B cell (primary cell): ENCODE measurements at regions not wholly inside any gene's neighbourhood (a gene's known extent, or its start where the extent isn't known, plus 50 kb on each side); places are given as distances from the start of the nearest gene placed in this dataset.

Source experiments
- EZH2 ChIP-seq: IDR thresholded peaks from 2 replicates; pipeline ENCODE4 v1.6.1; 2012; ENCODE audit warnings: borderline replicate concordance, low read depth, mild to moderate bottlenecking, moderate library complexity, low read length; ENCODE audit not compliant: insufficient read depth, poor library complexity, severe bottlenecking
- TF ChIP-seq, protein P1 (sequence below): fragments of 200-600 bp; IDR thresholded peaks from one replicate; pipeline ENCODE4 v1.8.0; 2022; ENCODE audit warnings: antibody characterized with exemption, mild to moderate bottlenecking

DNA sequence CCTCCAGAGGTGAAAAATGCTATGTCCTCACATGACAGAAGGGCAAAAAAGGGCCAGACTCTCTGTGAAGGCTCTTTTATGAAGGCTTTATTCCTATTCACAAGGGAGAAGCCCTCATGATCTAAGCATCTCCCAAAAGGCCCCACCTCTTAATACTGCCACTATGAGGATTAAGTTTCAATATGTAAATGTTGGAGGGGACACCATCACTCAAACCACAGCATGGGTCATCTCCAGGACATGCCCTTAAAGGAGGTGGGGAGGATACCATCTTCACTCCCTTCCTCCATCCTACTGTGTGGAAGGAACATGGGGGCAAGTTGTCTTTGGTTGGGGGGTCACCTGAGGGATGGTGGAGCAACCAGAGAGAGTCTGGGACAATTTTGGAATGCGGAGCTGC is 170.1 kb downstream of the TRIM33 start:
- TF ChIP-seq, protein P1, sequence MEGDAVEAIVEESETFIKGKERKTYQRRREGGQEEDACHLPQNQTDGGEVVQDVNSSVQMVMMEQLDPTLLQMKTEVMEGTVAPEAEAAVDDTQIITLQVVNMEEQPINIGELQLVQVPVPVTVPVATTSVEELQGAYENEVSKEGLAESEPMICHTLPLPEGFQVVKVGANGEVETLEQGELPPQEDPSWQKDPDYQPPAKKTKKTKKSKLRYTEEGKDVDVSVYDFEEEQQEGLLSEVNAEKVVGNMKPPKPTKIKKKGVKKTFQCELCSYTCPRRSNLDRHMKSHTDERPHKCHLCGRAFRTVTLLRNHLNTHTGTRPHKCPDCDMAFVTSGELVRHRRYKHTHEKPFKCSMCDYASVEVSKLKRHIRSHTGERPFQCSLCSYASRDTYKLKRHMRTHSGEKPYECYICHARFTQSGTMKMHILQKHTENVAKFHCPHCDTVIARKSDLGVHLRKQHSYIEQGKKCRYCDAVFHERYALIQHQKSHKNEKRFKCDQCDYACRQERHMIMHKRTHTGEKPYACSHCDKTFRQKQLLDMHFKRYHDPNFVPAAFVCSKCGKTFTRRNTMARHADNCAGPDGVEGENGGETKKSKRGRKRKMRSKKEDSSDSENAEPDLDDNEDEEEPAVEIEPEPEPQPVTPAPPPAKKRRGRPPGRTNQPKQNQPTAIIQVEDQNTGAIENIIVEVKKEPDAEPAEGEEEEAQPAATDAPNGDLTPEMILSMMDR, result no peak
- TF ChIP-seq EZH2, result no peak
